ENCODE measurements at regions not wholly inside any gene's neighbourhood (a gene's known extent, or its start where the extent isn't known, plus 50 kb on each side); places are given as distances from the start of the nearest gene placed in this dataset.

DNA sequence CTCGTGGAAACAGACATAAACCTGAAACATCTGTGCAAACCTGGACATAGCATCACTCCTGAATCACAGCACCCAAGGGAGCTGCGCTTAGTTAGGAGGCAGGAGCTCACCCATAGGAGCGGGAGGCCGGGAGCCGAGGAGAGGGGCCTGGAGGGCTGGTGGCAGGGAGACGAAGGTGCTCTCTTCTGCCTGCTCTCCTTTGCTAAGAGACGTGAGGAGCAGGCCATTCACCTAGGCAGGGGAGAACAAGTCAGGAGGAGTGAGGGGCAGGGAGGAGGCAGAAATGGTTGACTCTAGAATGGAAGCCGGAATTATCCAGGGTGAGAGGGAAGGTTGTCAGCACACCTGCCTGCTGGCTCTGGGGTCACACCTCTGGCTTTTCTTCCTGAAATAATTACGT is 398.4 kb upstream of the IRX2 start:
- TF ChIP-seq, protein P1, sequence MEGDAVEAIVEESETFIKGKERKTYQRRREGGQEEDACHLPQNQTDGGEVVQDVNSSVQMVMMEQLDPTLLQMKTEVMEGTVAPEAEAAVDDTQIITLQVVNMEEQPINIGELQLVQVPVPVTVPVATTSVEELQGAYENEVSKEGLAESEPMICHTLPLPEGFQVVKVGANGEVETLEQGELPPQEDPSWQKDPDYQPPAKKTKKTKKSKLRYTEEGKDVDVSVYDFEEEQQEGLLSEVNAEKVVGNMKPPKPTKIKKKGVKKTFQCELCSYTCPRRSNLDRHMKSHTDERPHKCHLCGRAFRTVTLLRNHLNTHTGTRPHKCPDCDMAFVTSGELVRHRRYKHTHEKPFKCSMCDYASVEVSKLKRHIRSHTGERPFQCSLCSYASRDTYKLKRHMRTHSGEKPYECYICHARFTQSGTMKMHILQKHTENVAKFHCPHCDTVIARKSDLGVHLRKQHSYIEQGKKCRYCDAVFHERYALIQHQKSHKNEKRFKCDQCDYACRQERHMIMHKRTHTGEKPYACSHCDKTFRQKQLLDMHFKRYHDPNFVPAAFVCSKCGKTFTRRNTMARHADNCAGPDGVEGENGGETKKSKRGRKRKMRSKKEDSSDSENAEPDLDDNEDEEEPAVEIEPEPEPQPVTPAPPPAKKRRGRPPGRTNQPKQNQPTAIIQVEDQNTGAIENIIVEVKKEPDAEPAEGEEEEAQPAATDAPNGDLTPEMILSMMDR (IDR thresholded peaks at IDR 0.05) = no peak
- TF ChIP-seq EZH2 (IDR thresholded peaks at IDR 0.05; ENCODE audit: borderline replicate concordance, insufficient read depth, low read depth, low read length, poor library complexity, severe bottlenecking) = no peak
